H9 (cell line): ENCODE measurements at regions not wholly inside any gene's neighbourhood (a gene's known extent, or its start where the extent isn't known, plus 50 kb on each side); places are given as distances from the start of the nearest gene placed in this dataset.

Experiments used
- DNase-seq: peaks from one replicate; pipeline ENCODE4 v3.0.0-alpha.2; 2017
- H2AFZ ChIP-seq: one replicate; pipeline ENCODE4 v1.6.1; 2013; ENCODE audit warnings: mild to moderate bottlenecking, low read length, control low read depth, moderate library complexity
- H2AK5ac ChIP-seq: 2 replicates; pipeline ENCODE4 v1.6.1; 2013; ENCODE audit warnings: low read length, control low read depth, mixed read lengths; ENCODE audit not compliant: insufficient read length
- H2BK120ac ChIP-seq: one replicate; pipeline ENCODE4 v1.6.1; 2013; ENCODE audit warnings: low read depth, mild to moderate bottlenecking, low read length, control low read depth, inconsistent platforms; ENCODE audit not compliant: poor library complexity, severe bottlenecking
- H2BK12ac ChIP-seq: 2 replicates; pipeline ENCODE4 v1.6.1; 2013; ENCODE audit warnings: low read length, control low read depth, mixed read lengths, low read depth; ENCODE audit not compliant: insufficient read length
- H2BK15ac ChIP-seq: 2 replicates; pipeline ENCODE4 v1.6.1; 2013; ENCODE audit warnings: low read depth, low read length, control low read depth
- H2BK20ac ChIP-seq: one replicate; pipeline ENCODE4 v1.6.1; 2013; ENCODE audit warnings: low read depth, mild to moderate bottlenecking, low read length, control low read depth, inconsistent platforms; ENCODE audit not compliant: poor library complexity, severe bottlenecking
- H2BK5ac ChIP-seq: 2 replicates; pipeline ENCODE4 v1.6.1; 2013; ENCODE audit warnings: low read length, control low read depth, mixed read lengths; ENCODE audit not compliant: insufficient read length
- H3K14ac ChIP-seq: 2 replicates; pipeline ENCODE4 v1.6.1; 2013; ENCODE audit warnings: low read length, control low read depth; ENCODE audit not compliant: insufficient read depth
- H3K18ac ChIP-seq: 2 replicates; pipeline ENCODE4 v1.6.1; 2013; ENCODE audit warnings: low read depth, mild to moderate bottlenecking, mixed read lengths, low read length, control low read depth; ENCODE audit not compliant: insufficient read length
- H3K23ac ChIP-seq: 2 replicates; pipeline ENCODE4 v1.6.1; 2013; ENCODE audit warnings: low read length, control low read depth, mixed read lengths, low read depth; ENCODE audit not compliant: insufficient read length
- H3K23me2 ChIP-seq: 2 replicates; pipeline ENCODE4 v1.6.1; 2013; ENCODE audit warnings: low read depth, mild to moderate bottlenecking, mixed read lengths, low read length, control low read depth; ENCODE audit not compliant: insufficient read length, poor library complexity, severe bottlenecking
- H3K27ac ChIP-seq: 2 replicates; pipeline ENCODE4 v1.5.1; 2013; ENCODE audit warnings: low read length, control low read depth, mixed read lengths, low read depth; ENCODE audit not compliant: insufficient read length
- H3K27me3 ChIP-seq: 2 replicates; pipeline ENCODE4 v1.6.1; 2013; ENCODE audit warnings: low read length, control low read depth, inconsistent platforms; ENCODE audit not compliant: insufficient read depth
- H3K4ac ChIP-seq: 2 replicates; pipeline ENCODE4 v1.6.1; 2013; ENCODE audit warnings: low read depth, mild to moderate bottlenecking, control low read depth, inconsistent platforms, low read length, moderate library complexity
- H3K4me1 ChIP-seq: 2 replicates; pipeline ENCODE4 v1.6.1; 2013; ENCODE audit warnings: low read length, control low read depth, inconsistent platforms; ENCODE audit not compliant: insufficient read depth
- H3K4me2 ChIP-seq: 2 replicates; pipeline ENCODE4 v1.6.1; 2013; ENCODE audit warnings: low read length, control low read depth, mixed read lengths; ENCODE audit not compliant: insufficient read length, insufficient read depth
- H3K56ac ChIP-seq: 2 replicates; pipeline ENCODE4 v1.6.1; 2013; ENCODE audit warnings: low read depth, mild to moderate bottlenecking, mixed read lengths, low read length, control low read depth; ENCODE audit not compliant: insufficient read length
- H3K79me1 ChIP-seq: 2 replicates; pipeline ENCODE4 v1.6.1; 2013; ENCODE audit warnings: low read depth, mild to moderate bottlenecking, moderate library complexity, low read length, control low read depth, inconsistent platforms; ENCODE audit not compliant: insufficient read depth, poor library complexity, severe bottlenecking
- H3K79me2 ChIP-seq: 2 replicates; pipeline ENCODE4 v1.6.1; 2013; ENCODE audit warnings: low read length, control low read depth, inconsistent platforms; ENCODE audit not compliant: insufficient read depth
- H3K9ac ChIP-seq: 2 replicates; pipeline ENCODE4 v1.6.1; 2013; ENCODE audit warnings: low read length, control low read depth, mixed read lengths; ENCODE audit not compliant: insufficient read length; ENCODE audit errors: extremely low read depth
- H3K9me3 ChIP-seq: one replicate; pipeline ENCODE4 v1.6.1; 2013; ENCODE audit warnings: low read depth, low read length, inconsistent platforms; ENCODE audit not compliant: control insufficient read depth
- H3T11ph ChIP-seq: one replicate; pipeline ENCODE4 v1.6.1; 2013; ENCODE audit warnings: mild to moderate bottlenecking, low read length, control low read depth, inconsistent platforms
- H4K20me1 ChIP-seq: one replicate; pipeline ENCODE4 v1.6.1; 2013; ENCODE audit not compliant: control insufficient read depth, insufficient read length, insufficient read depth
- H4K5ac ChIP-seq: 2 replicates; pipeline ENCODE4 v1.6.1; 2013; ENCODE audit warnings: low read depth, mild to moderate bottlenecking, mixed read lengths, low read length, control low read depth; ENCODE audit not compliant: insufficient read length
- H4K8ac ChIP-seq: replicated peaks from 2 replicates; pipeline ENCODE4 v1.6.1; 2013; ENCODE audit warnings: low read length, control low read depth, mixed read lengths, low read depth; ENCODE audit not compliant: insufficient read length
- H4K91ac ChIP-seq: 2 replicates; pipeline ENCODE4 v1.6.1; 2013; ENCODE audit warnings: low read depth, mild to moderate bottlenecking, moderate library complexity, mixed read lengths, low read length, control low read depth; ENCODE audit not compliant: insufficient read length
- H3K27ac Mint-ChIP-seq, 3 experiments: 2 replicates in 2 of 3; 3 replicates in 1 of 3; pipeline ENCODE4 v1.8.0; 2020 to 2021; ENCODE audit warnings: mixed read lengths in 3 of 3, mild to moderate bottlenecking in 1 of 3, moderate library complexity in 1 of 3
- H3K27me3 Mint-ChIP-seq: 2 replicates; pipeline ENCODE4 v1.8.0; 2021; ENCODE audit warnings: low read depth, mild to moderate bottlenecking, moderate library complexity, mixed read lengths
- H3K36me3 Mint-ChIP-seq, 3 experiments: 2 replicates in 2 of 3; 3 replicates in 1 of 3; pipeline ENCODE4 v1.8.0; 2020 to 2021; ENCODE audit warnings: low read depth in 3 of 3, mixed read lengths in 3 of 3; ENCODE audit not compliant: insufficient read depth in 1 of 3
- H3K4me1 Mint-ChIP-seq, 2 experiments: 2 replicates each; pipeline ENCODE4 v1.8.0; 2020; ENCODE audit warnings: mixed read lengths in 2 of 2
- H3K4me3 Mint-ChIP-seq, 2 experiments: 2 replicates in 1 of 2; 3 replicates in 1 of 2; pipeline ENCODE4 v1.8.0; 2020 to 2021; ENCODE audit warnings: mild to moderate bottlenecking in 2 of 2, mixed read lengths in 2 of 2, moderate library complexity in 1 of 2
- H3K9me3 Mint-ChIP-seq, 2 experiments: 2 replicates in 1 of 2; 3 replicates in 1 of 2; pipeline ENCODE4 v1.8.0; 2020; ENCODE audit warnings: mild to moderate bottlenecking in 2 of 2, mixed read lengths in 2 of 2, moderate library complexity in 1 of 2
- WGBS: extraction: QIAGEN DNeasy Blood & Tissue Kit; methylation state at CpG from one replicate; pipeline ENCODE4 v1.1.7; 2013; ENCODE audit warnings: missing lambda C conversion rate, low lambda C conversion rate, mixed read lengths; ENCODE audit not compliant: insufficient read length; ENCODE audit errors: extremely low coverage; 5-methylcytosine and 5-hydroxymethylcytosine counted together
- TF ChIP-seq, protein P1 (sequence below): fragments of 200-600 bp; sonication (generic); conservative IDR thresholded peaks from 3 replicates; pipeline ENCODE4 v1.8.0; 2021; ENCODE audit warnings: antibody characterized with exemption, mild to moderate bottlenecking

DNA sequence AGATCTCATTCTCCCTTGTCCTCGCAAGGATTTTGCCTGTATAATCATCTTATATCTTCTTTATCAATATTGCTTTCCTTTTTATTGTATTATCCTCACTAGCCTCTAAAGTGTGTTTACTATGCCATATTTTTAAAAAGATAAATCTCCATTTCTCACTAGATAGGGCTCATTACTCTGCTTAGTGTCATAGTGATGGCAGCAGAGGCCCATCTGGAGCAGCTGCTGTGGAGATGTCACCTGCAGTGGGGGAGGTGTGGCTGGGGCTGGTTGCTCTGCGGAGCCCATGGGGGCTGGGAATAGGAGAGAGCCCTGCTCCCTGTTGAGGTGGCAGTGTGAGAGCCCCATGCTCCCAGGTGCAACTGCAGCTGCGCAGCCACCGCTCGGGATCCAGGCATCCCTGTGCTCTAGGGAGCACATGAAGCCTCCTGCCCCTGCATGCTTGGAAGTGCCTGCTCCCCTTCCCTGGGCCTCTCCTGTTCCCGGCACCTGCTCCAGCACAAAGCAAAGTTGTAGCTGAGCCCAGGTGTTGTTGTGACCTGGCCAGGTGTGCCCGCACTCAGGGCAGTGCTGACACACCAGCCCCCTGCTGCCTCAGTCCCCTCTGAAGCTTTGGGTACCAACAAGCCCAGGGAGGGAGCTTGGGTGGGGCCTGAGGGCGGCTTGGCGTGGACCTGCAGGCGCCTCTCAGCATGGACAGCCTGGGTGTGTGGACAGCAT lies 144.6 kb upstream of the MRPS30 start:
- no peak overlapping the region for H3K4ac ChIP-seq
- H3K36me3 Mint-ChIP-seq = peaks cover 0 to 13% (median 8%) of the 10 kb centered on the region in 3 experiments; a peak in 4 of 7 replicates
- no peak overlapping the region for H3K27ac ChIP-seq
- no peak overlapping the region for H4K5ac ChIP-seq
- no peaks in the 10 kb centered on the region for H3K9me3 ChIP-seq
- peaks cover 4 to 12% of the 10 kb centered on the region in 2 experiments for H3K9me3 Mint-ChIP-seq
- no peak for DNase-seq
- H2BK5ac ChIP-seq = no peak overlapping the region
- no peak overlapping the region; a peak in 1 of 7 replicates for H3K27ac Mint-ChIP-seq
- no peaks in the 10 kb centered on the region; a peak in 1 of 4 replicates for H3K4me1 Mint-ChIP-seq
- H2BK20ac ChIP-seq = no peak overlapping the region
- no peak overlapping the region for H2BK15ac ChIP-seq
- no CpG with 5 or more reads among the region's 10 CpGs for WGBS
- no peaks in the 10 kb centered on the region for H4K20me1 ChIP-seq
- no peaks in the 10 kb centered on the region; the same call in 1 of the 2 replicates for H3K27me3 Mint-ChIP-seq
- H2AFZ ChIP-seq = no peak overlapping the region
- no peak overlapping the region; the same call in 1 of the 2 replicates for H3K14ac ChIP-seq
- H2AK5ac ChIP-seq = no peak overlapping the region
- H3K4me1 ChIP-seq = no peaks in the 10 kb centered on the region
- no peaks in the 10 kb centered on the region for H3K79me2 ChIP-seq
- no peak overlapping the region for H4K91ac ChIP-seq
- no peak overlapping the region for H4K8ac ChIP-seq
- H3K79me1 ChIP-seq = no peaks in the 10 kb centered on the region
- H3K18ac ChIP-seq = no peak overlapping the region
- H3K23me2 ChIP-seq = no peaks in the 10 kb centered on the region
- no peak overlapping the region for H2BK12ac ChIP-seq
- H3K9ac ChIP-seq = no peak overlapping the region
- TF ChIP-seq, protein P1, sequence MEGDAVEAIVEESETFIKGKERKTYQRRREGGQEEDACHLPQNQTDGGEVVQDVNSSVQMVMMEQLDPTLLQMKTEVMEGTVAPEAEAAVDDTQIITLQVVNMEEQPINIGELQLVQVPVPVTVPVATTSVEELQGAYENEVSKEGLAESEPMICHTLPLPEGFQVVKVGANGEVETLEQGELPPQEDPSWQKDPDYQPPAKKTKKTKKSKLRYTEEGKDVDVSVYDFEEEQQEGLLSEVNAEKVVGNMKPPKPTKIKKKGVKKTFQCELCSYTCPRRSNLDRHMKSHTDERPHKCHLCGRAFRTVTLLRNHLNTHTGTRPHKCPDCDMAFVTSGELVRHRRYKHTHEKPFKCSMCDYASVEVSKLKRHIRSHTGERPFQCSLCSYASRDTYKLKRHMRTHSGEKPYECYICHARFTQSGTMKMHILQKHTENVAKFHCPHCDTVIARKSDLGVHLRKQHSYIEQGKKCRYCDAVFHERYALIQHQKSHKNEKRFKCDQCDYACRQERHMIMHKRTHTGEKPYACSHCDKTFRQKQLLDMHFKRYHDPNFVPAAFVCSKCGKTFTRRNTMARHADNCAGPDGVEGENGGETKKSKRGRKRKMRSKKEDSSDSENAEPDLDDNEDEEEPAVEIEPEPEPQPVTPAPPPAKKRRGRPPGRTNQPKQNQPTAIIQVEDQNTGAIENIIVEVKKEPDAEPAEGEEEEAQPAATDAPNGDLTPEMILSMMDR = no peak
- H3K56ac ChIP-seq = no peak overlapping the region
- H3K27me3 ChIP-seq = no peaks in the 10 kb centered on the region
- H3K4me3 Mint-ChIP-seq = no peak overlapping the region
- H3K23ac ChIP-seq = no peak overlapping the region
- no peak overlapping the region for H2BK120ac ChIP-seq
- no peak overlapping the region for H3T11ph ChIP-seq
- no peak overlapping the region for H3K4me2 ChIP-seq
